WTC11 (cell line): ENCODE measurements at regions not wholly inside any gene's neighbourhood (a gene's known extent, or its start where the extent isn't known, plus 50 kb on each side); places are given as distances from the start of the nearest gene placed in this dataset.

Experiments used
- ATAC-seq: fragments of 200-7000 bp; cut with Tn5 transposase; 2 replicates; pipeline ENCODE4 v1.10.0; 2021; ENCODE audit warnings: mild to moderate bottlenecking, moderate library complexity
- CTCF ChIA-PET: fragments of 300-600 bp; sonication (Branson Sonifier 250); formaldehyde crosslinking; loops from one replicate; lab custom pipeline; 2021; ENCODE audit warnings: antibody characterized with exemption; lab: Charles Lee
- POLR2A ChIA-PET: fragments of 350-600 bp; sonication (Branson Sonifier 250); formaldehyde crosslinking; loops from one replicate; lab custom pipeline; 2021; ENCODE audit warnings: antibody characterized with exemption; lab: Charles Lee
- DNase-seq: peaks from one replicate; pipeline ENCODE4 v3.0.0; 2021; ENCODE audit warnings: low spot score
- H3K27ac Mint-ChIP-seq: 2 replicates; pipeline ENCODE4 v1.8.0; 2021; ENCODE audit warnings: mixed read lengths
- H3K27me3 Mint-ChIP-seq: 2 replicates; pipeline ENCODE4 v1.8.0; 2021; ENCODE audit warnings: low read depth, mild to moderate bottlenecking, moderate library complexity, mixed read lengths
- H3K36me3 Mint-ChIP-seq: 2 replicates; pipeline ENCODE4 v1.8.0; 2021; ENCODE audit warnings: mixed read lengths
- H3K4me1 Mint-ChIP-seq: 2 replicates; pipeline ENCODE4 v1.8.0; 2022; ENCODE audit warnings: mixed read lengths
- H3K4me3 Mint-ChIP-seq: 2 replicates; pipeline ENCODE4 v1.8.0; 2021; ENCODE audit warnings: mild to moderate bottlenecking, moderate library complexity, mixed read lengths
- H3K9me3 Mint-ChIP-seq: 2 replicates; pipeline ENCODE4 v1.8.0; 2021; ENCODE audit warnings: mixed read lengths
- CREB1 ChIP-seq: sonication (generic); formaldehyde crosslinking; IDR thresholded peaks from 2 replicates; pipeline ENCODE4 v1.8.0; 2023; ENCODE audit warnings: mild to moderate bottlenecking, missing genetic modification reagents
- ELF4 ChIP-seq: sonication (generic); formaldehyde crosslinking; IDR thresholded peaks from 2 replicates; pipeline ENCODE4 v1.8.1; 2022; ENCODE audit warnings: low read depth, mild to moderate bottlenecking, moderate library complexity, missing genetic modification reagents
- FOXJ3 ChIP-seq: sonication (generic); formaldehyde crosslinking; IDR thresholded peaks from 2 replicates; pipeline ENCODE4 v1.9.0; 2021; ENCODE audit warnings: missing genetic modification reagents, mild to moderate bottlenecking, borderline replicate concordance
- FOXK1 ChIP-seq: sonication (generic); formaldehyde crosslinking; IDR thresholded peaks from 2 replicates; pipeline ENCODE4 v1.8.0; 2022; ENCODE audit warnings: mild to moderate bottlenecking, moderate library complexity, missing genetic modification reagents
- JUN ChIP-seq: sonication (generic); formaldehyde crosslinking; IDR thresholded peaks from 2 replicates; pipeline ENCODE4 v1.8.0; 2023; ENCODE audit warnings: mild to moderate bottlenecking, missing genetic modification reagents
- KAT7 ChIP-seq: sonication (generic); formaldehyde crosslinking; IDR thresholded peaks from 2 replicates; pipeline ENCODE4 v1.8.1; 2023; ENCODE audit warnings: missing genetic modification reagents, mild to moderate bottlenecking, borderline replicate concordance
- NFATC4 ChIP-seq: fragments of 250-450 bp; sonication (Bioruptor Pico); IDR thresholded peaks from 2 replicates; pipeline ENCODE4 v1.9.0; 2021; ENCODE audit warnings: mild to moderate bottlenecking
- NR3C1 ChIP-seq: sonication (generic); formaldehyde crosslinking; conservative IDR thresholded peaks from 2 replicates; pipeline ENCODE4 v1.8.1; 2023; ENCODE audit warnings: low read depth, mild to moderate bottlenecking, missing genetic modification reagents
- RELA ChIP-seq: sonication (generic); formaldehyde crosslinking; IDR thresholded peaks from 2 replicates; pipeline ENCODE4 v1.8.1; 2022; ENCODE audit warnings: missing genetic modification reagents, mild to moderate bottlenecking, borderline replicate concordance
- SMAD4 ChIP-seq: sonication (generic); formaldehyde crosslinking; IDR thresholded peaks from 2 replicates; pipeline ENCODE4 v1.8.0; 2022; ENCODE audit warnings: mild to moderate bottlenecking, missing genetic modification reagents
- ZBTB21 ChIP-seq: sonication (generic); formaldehyde crosslinking; IDR thresholded peaks from 2 replicates; pipeline ENCODE4 v1.8.1; 2023; ENCODE audit warnings: mild to moderate bottlenecking, missing genetic modification reagents, borderline replicate concordance
- TF ChIP-seq, protein P1 (sequence below): fragments of 250-450 bp; sonication (Bioruptor Pico); IDR thresholded peaks from 2 replicates; pipeline ENCODE4 v1.9.0; 2021; ENCODE audit warnings: mild to moderate bottlenecking
- TF ChIP-seq, protein P2 (sequence below): fragments of 250-450 bp; sonication (Bioruptor Pico); IDR thresholded peaks from 2 replicates; pipeline ENCODE4 v1.8.0; 2021; ENCODE audit warnings: mild to moderate bottlenecking
- TF ChIP-seq, protein P3 (sequence below): sonication (generic); formaldehyde crosslinking; IDR thresholded peaks from 2 replicates; pipeline ENCODE4 v1.8.0; 2023; ENCODE audit warnings: missing genetic modification reagents
- TF ChIP-seq, protein P4 (sequence below): sonication (generic); formaldehyde crosslinking; IDR thresholded peaks from 2 replicates; pipeline ENCODE4 v1.8.1; 2023; ENCODE audit warnings: mild to moderate bottlenecking, missing genetic modification reagents, borderline replicate concordance
- TF ChIP-seq, protein P5 (sequence below): sonication (generic); formaldehyde crosslinking; IDR thresholded peaks from 2 replicates; pipeline ENCODE4 v1.8.0; 2022; ENCODE audit warnings: missing genetic modification reagents

DNA sequence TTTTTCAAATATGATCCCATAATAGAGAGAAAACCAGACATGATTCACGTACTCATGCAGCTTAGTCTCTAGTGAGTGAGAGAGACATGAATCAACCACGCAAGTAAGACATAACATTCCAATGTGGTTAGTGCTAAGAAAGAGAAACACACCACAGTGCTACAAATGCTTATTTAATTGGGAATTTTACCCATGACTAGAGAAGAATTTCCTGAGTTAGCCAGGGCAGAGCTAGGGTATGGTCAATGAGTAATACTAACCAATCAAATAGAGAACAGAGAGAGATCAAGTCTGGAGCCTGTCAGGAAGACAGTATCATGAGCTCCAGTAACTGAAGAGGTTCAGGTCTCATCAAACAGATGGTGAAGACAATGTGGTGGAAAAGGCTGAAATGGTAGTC lies 495.2 kb downstream of the PDGFC start (continued):
- TF ChIP-seq, protein P1, sequence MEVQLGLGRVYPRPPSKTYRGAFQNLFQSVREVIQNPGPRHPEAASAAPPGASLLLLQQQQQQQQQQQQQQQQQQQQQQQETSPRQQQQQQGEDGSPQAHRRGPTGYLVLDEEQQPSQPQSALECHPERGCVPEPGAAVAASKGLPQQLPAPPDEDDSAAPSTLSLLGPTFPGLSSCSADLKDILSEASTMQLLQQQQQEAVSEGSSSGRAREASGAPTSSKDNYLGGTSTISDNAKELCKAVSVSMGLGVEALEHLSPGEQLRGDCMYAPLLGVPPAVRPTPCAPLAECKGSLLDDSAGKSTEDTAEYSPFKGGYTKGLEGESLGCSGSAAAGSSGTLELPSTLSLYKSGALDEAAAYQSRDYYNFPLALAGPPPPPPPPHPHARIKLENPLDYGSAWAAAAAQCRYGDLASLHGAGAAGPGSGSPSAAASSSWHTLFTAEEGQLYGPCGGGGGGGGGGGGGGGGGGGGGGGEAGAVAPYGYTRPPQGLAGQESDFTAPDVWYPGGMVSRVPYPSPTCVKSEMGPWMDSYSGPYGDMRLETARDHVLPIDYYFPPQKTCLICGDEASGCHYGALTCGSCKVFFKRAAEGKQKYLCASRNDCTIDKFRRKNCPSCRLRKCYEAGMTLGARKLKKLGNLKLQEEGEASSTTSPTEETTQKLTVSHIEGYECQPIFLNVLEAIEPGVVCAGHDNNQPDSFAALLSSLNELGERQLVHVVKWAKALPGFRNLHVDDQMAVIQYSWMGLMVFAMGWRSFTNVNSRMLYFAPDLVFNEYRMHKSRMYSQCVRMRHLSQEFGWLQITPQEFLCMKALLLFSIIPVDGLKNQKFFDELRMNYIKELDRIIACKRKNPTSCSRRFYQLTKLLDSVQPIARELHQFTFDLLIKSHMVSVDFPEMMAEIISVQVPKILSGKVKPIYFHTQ: no peak
- TF ChIP-seq ZBTB21 (CRISPR knock-in tag): no peak

DNA sequence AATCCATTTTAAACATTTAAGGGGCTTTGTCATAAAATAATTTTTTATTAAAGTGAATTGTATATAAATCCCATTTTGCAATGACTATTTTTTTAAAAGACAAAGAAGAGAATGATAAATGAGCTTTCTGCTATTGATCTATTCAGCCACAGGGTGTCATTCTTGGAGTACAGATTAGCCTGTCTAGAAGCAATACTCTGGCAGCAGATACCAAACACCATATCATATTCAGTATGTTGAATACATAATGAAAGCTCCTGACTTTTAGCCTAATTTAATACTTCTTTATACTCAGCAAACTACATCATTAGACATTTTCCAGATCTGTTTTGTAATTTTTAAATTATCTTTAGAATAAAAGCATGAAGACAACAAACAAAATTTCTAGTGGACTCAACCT lies 496.3 kb downstream of the PDGFC start:
- Mint-ChIP-seq H3K4me1 (peaks cover 5% of the 10 kb centered on the region; the same call in 1 of the 2 replicates), H3K27ac (no peak overlapping the region), H3K27me3 (no peaks in the 10 kb centered on the region), H3K9me3 (peaks cover 8% of the 10 kb centered on the region), H3K36me3 (no peaks in the 10 kb centered on the region), H3K4me3 (no peak overlapping the region)
- POLR2A ChIA-PET: no interaction called here
- CTCF ChIA-PET: interaction anchor here (0.6 to 1.5 kb wide), 12 partner anchors 30 to 811 kb away, joined by 3 to 6 read pairs (median 3); no protein-coding TSS in a partner anchor
- TF ChIP-seq, protein P2, sequence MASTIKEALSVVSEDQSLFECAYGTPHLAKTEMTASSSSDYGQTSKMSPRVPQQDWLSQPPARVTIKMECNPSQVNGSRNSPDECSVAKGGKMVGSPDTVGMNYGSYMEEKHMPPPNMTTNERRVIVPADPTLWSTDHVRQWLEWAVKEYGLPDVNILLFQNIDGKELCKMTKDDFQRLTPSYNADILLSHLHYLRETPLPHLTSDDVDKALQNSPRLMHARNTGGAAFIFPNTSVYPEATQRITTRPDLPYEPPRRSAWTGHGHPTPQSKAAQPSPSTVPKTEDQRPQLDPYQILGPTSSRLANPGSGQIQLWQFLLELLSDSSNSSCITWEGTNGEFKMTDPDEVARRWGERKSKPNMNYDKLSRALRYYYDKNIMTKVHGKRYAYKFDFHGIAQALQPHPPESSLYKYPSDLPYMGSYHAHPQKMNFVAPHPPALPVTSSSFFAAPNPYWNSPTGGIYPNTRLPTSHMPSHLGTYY: no peak
- TF ChIP-seq FOXK1 (no peak), JUN (CRISPR knock-in tag) (no peak)
- ATAC-seq: no peak
- DNase-seq: no peak

DNA sequence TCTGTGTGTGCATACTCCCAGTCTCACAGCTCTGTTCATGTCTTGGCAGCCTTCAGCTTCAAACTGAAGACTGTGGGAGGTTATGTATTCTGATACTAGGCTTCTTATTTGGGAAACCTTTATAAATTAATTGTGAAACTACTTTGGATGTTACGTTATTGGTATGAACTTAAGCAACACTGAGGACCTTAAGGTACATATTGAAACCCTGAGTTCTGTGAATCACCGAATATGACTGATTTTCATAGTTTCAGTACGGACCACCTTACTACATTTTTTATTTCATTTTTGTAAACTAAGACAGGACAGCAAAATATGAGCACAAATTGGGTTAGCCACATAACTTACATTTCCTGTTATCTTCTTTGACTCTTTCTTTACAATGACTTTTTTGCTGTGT lies 498.4 kb downstream of the PDGFC start:
- ATAC-seq (no peak), DNase-seq (no peak)
- H3K4me1 Mint-ChIP-seq: peaks cover 5% of the 10 kb centered on the region; the same call in 1 of the 2 replicates
- CTCF ChIA-PET: no interaction called here
- H3K27me3 Mint-ChIP-seq: no peaks in the 10 kb centered on the region
- POLR2A ChIA-PET: no interaction called here
- no peaks in the 10 kb centered on the region for H3K36me3 Mint-ChIP-seq
- H3K4me3 Mint-ChIP-seq: no peak overlapping the region
- peaks cover 8% of the 10 kb centered on the region for H3K9me3 Mint-ChIP-seq
- H3K27ac Mint-ChIP-seq: no peak overlapping the region
- TF ChIP-seq, protein P3, sequence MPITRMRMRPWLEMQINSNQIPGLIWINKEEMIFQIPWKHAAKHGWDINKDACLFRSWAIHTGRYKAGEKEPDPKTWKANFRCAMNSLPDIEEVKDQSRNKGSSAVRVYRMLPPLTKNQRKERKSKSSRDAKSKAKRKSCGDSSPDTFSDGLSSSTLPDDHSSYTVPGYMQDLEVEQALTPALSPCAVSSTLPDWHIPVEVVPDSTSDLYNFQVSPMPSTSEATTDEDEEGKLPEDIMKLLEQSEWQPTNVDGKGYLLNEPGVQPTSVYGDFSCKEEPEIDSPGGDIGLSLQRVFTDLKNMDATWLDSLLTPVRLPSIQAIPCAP (CRISPR knock-in tag): no peak
- TF ChIP-seq NFATC4 (CRISPR knock-in tag): no peak
- TF ChIP-seq FOXJ3 (CRISPR knock-in tag): no peak
- no peak for TF ChIP-seq ELF4 (CRISPR knock-in tag)
- no peak for TF ChIP-seq CREB1 (CRISPR knock-in tag)
- TF ChIP-seq RELA (CRISPR knock-in tag): no peak
- TF ChIP-seq, protein P4, sequence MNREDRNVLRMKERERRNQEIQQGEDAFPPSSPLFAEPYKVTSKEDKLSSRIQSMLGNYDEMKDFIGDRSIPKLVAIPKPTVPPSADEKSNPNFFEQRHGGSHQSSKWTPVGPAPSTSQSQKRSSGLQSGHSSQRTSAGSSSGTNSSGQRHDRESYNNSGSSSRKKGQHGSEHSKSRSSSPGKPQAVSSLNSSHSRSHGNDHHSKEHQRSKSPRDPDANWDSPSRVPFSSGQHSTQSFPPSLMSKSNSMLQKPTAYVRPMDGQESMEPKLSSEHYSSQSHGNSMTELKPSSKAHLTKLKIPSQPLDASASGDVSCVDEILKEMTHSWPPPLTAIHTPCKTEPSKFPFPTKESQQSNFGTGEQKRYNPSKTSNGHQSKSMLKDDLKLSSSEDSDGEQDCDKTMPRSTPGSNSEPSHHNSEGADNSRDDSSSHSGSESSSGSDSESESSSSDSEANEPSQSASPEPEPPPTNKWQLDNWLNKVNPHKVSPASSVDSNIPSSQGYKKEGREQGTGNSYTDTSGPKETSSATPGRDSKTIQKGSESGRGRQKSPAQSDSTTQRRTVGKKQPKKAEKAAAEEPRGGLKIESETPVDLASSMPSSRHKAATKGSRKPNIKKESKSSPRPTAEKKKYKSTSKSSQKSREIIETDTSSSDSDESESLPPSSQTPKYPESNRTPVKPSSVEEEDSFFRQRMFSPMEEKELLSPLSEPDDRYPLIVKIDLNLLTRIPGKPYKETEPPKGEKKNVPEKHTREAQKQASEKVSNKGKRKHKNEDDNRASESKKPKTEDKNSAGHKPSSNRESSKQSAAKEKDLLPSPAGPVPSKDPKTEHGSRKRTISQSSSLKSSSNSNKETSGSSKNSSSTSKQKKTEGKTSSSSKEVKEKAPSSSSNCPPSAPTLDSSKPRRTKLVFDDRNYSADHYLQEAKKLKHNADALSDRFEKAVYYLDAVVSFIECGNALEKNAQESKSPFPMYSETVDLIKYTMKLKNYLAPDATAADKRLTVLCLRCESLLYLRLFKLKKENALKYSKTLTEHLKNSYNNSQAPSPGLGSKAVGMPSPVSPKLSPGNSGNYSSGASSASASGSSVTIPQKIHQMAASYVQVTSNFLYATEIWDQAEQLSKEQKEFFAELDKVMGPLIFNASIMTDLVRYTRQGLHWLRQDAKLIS (CRISPR knock-in tag): no peak
- no peak for TF ChIP-seq KAT7 (CRISPR knock-in tag)
- TF ChIP-seq SMAD4: no peak
- TF ChIP-seq, protein P5, sequence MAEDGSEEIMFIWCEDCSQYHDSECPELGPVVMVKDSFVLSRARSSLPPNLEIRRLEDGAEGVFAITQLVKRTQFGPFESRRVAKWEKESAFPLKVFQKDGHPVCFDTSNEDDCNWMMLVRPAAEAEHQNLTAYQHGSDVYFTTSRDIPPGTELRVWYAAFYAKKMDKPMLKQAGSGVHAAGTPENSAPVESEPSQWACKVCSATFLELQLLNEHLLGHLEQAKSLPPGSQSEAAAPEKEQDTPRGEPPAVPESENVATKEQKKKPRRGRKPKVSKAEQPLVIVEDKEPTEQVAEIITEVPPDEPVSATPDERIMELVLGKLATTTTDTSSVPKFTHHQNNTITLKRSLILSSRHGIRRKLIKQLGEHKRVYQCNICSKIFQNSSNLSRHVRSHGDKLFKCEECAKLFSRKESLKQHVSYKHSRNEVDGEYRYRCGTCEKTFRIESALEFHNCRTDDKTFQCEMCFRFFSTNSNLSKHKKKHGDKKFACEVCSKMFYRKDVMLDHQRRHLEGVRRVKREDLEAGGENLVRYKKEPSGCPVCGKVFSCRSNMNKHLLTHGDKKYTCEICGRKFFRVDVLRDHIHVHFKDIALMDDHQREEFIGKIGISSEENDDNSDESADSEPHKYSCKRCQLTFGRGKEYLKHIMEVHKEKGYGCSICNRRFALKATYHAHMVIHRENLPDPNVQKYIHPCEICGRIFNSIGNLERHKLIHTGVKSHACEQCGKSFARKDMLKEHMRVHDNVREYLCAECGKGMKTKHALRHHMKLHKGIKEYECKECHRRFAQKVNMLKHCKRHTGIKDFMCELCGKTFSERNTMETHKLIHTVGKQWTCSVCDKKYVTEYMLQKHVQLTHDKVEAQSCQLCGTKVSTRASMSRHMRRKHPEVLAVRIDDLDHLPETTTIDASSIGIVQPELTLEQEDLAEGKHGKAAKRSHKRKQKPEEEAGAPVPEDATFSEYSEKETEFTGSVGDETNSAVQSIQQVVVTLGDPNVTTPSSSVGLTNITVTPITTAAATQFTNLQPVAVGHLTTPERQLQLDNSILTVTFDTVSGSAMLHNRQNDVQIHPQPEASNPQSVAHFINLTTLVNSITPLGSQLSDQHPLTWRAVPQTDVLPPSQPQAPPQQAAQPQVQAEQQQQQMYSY (CRISPR knock-in tag): no peak
- TF ChIP-seq NR3C1: no peak
- TF ChIP-seq, protein P2: no peak
- TF ChIP-seq, protein P1: no peak
